Gastrocnemius medialis (tissue), 4 donors: ENCODE measurements at regions not wholly inside any gene's neighbourhood (a gene's known extent, or its start where the extent isn't known, plus 50 kb on each side); places are given as distances from the start of the nearest gene placed in this dataset.

Experiments used
- POLR2A ChIP-seq, 2 donors: fragments of 450-650 bp; IDR thresholded peaks; one replicate each; pipeline ENCODE4 v1.6.1; 2017; ENCODE audit warnings: antibody characterized with exemption in 2 of 2, mild to moderate bottlenecking in 2 of 2, moderate library complexity in 2 of 2
- TF ChIP-seq, protein P1 (sequence below), 5 experiments: fragments of 450-650 bp in 3 of 5; fragments of 200-600 bp in 2 of 5; sonication (generic) in 2 of 5; IDR thresholded peaks in 4 of 5; conservative IDR thresholded peaks in 1 of 5; 1 replicate in 4 of 5; 2 replicates in 1 of 5; pipeline ENCODE4 v1.5.1; 2016 to 2019; ENCODE audit warnings: antibody characterized with exemption in 5 of 5, mild to moderate bottlenecking in 3 of 5, moderate library complexity in 3 of 5

DNA sequence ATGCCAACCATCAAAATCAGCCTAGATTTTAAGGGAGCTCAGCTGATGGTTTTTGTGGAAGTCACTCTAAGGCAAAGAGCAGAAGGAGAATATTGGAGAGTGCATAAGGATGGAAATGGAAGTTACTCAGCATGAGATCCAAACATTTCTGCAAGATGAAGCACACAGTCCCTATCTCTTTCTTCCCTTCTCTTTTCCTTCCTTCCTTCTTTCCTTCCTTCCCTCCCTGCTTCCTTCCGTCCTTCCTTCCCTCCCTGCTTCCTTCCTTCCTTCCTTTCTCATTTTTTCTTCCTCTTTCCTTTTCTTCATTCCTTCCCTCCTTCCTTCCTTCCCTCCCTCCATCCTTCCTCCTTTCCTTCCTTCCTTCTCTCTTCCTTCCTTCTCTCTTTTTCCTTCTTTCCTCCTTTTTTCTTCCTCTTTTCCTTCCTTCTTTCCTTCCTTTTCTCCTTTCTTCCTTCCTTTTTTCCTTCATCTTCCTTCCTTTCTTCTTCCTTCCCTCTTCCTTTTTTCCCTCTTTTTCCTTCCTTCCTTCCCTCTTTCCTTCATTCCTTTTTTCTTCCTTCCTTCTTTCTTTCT, 727.9 kb upstream of the CDH2 start:
- TF ChIP-seq POLR2A (IDR thresholded peaks at IDR 0.05): no peak
- TF ChIP-seq, protein P1, sequence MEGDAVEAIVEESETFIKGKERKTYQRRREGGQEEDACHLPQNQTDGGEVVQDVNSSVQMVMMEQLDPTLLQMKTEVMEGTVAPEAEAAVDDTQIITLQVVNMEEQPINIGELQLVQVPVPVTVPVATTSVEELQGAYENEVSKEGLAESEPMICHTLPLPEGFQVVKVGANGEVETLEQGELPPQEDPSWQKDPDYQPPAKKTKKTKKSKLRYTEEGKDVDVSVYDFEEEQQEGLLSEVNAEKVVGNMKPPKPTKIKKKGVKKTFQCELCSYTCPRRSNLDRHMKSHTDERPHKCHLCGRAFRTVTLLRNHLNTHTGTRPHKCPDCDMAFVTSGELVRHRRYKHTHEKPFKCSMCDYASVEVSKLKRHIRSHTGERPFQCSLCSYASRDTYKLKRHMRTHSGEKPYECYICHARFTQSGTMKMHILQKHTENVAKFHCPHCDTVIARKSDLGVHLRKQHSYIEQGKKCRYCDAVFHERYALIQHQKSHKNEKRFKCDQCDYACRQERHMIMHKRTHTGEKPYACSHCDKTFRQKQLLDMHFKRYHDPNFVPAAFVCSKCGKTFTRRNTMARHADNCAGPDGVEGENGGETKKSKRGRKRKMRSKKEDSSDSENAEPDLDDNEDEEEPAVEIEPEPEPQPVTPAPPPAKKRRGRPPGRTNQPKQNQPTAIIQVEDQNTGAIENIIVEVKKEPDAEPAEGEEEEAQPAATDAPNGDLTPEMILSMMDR (IDR thresholded peaks at IDR 0.05 in 4 of 5, conservative IDR thresholded peaks at IDR 0.05 in 1 of 5): no peak
